ENCODE measurements at regions not wholly inside any gene's neighbourhood (a gene's known extent, or its start where the extent isn't known, plus 50 kb on each side); places are given as distances from the start of the nearest gene placed in this dataset.
"Not testable (repeated sequence)": the region's sequence is repeated elsewhere in the genome, so short reads cannot be mapped to it uniquely, and the experiment has no call there.

GRCh38 chr1:37325509-37326437 is 148.6 kb upstream of the ZC3H12A start:
- DNase-seq, result no peak

- DNase-seq, result no peak
Observed at GRCh38 chr1:37332126-37332525, 142.3 kb upstream of the ZC3H12A start.

- no peak for DNase-seq
Observed at GRCh38 chr1:37338658-37339057, 135.7 kb upstream of the ZC3H12A start.

GRCh38 chr1:37342736-37343135 is 131.6 kb upstream of the ZC3H12A start:
- no peak for DNase-seq

GRCh38 chr1:37347104-37347649 is 127.2 kb upstream of the ZC3H12A start:
- DNase-seq, result no peak

GRCh38 chr1:37353871-37354270 is 120.5 kb upstream of the ZC3H12A start:
- no peak for DNase-seq

- DNase-seq, result no peak
Observed at GRCh38 chr1:37354876-37355650, 119.3 kb upstream of the ZC3H12A start.

GRCh38 chr1:37358992-37359391 is 115.4 kb upstream of the ZC3H12A start:
- DNase-seq, result no peak

GRCh38 chr1:37360011-37360410 is 114.4 kb upstream of the ZC3H12A start:
- DNase-seq, result no peak

GRCh38 chr1:37362594-37363385 is 111.6 kb upstream of the ZC3H12A start:
- DNase-seq, result no peak

- DNase-seq, result no peak
Observed at GRCh38 chr1:37363535-37363934, 110.8 kb upstream of the ZC3H12A start.

- DNase-seq, result not testable (repeated sequence)
Observed at GRCh38 chr1:37368665-37369315, 105.6 kb upstream of the ZC3H12A start.

GRCh38 chr1:37372302-37372701 is 102.1 kb upstream of the ZC3H12A start:
- DNase-seq, result no peak

GRCh38 chr1:37372711-37373110 is 101.7 kb upstream of the ZC3H12A start:
- DNase-seq, result no peak

- DNase-seq, result no peak
Observed at GRCh38 chr1:37373413-37373812, 101.0 kb upstream of the ZC3H12A start.

- DNase-seq, result not testable (repeated sequence)
Observed at GRCh38 chr1:37380546-37380945, 93.8 kb upstream of the ZC3H12A start.

GRCh38 chr1:37387854-37388253 is 86.5 kb upstream of the ZC3H12A start:
- no peak for DNase-seq

GRCh38 chr1:37389327-37389726 is 85.1 kb upstream of the ZC3H12A start:
- no peak for DNase-seq

- DNase-seq, result no peak
Observed at GRCh38 chr1:37391211-37392011, 83.0 kb upstream of the ZC3H12A start.

GRCh38 chr1:37392051-37392450 is 82.3 kb upstream of the ZC3H12A start:
- DNase-seq, result no peak

All from stimulated activated CD4-positive, alpha-beta T cell treated with anti-CD3 and anti-CD28 coated beads, Interleukin-2, amount 100 ng/mL, for 24 hours (primary cell).